Uterus (tissue), 2 donors: ENCODE measurements at regions not wholly inside any gene's neighbourhood (a gene's known extent, or its start where the extent isn't known, plus 50 kb on each side); places are given as distances from the start of the nearest gene placed in this dataset.

Source experiments
- CTCF ChIP-seq, 4 experiments: fragments of 200-600 bp in 2 of 4; fragments of 450-650 bp in 2 of 4; sonication (generic) in 2 of 4; IDR thresholded peaks; one replicate each; pipeline ENCODE4 v1.5.1; 2016 to 2019; ENCODE audit warnings: antibody characterized with exemption in 4 of 4, mild to moderate bottlenecking in 2 of 4, moderate library complexity in 1 of 4
- POLR2A ChIP-seq, 2 donors: fragments of 450-650 bp; IDR thresholded peaks; one replicate each; pipeline ENCODE4 v1.6.1; 2016; ENCODE audit warnings: antibody characterized with exemption in 2 of 2, mild to moderate bottlenecking in 1 of 2, moderate library complexity in 1 of 2

- TF ChIP-seq CTCF (IDR thresholded peaks at IDR 0.05) = no peak
- no peak for TF ChIP-seq POLR2A (IDR thresholded peaks at IDR 0.05)
Observed at GRCh38 chr21:25420831-25421230, 186.4 kb downstream of the MRPL39 start.
